NT2/D1 (cell line): ENCODE measurements at regions not wholly inside any gene's neighbourhood (a gene's known extent, or its start where the extent isn't known, plus 50 kb on each side); places are given as distances from the start of the nearest gene placed in this dataset.

Source experiments
- DNase-seq: peaks from one replicate; pipeline ENCODE4 v3.0.0-alpha.2; 2011; ENCODE audit warnings: low read depth, low spot score
- H3K27me3 ChIP-seq: 2 replicates; pipeline ENCODE4 v1.6.0; 2011; ENCODE audit warnings: mild to moderate bottlenecking; ENCODE audit not compliant: insufficient read length, insufficient read depth
- H3K36me3 ChIP-seq: 2 replicates; pipeline ENCODE4 v1.6.1; 2011; ENCODE audit warnings: mild to moderate bottlenecking, low read length, mixed read lengths; ENCODE audit not compliant: insufficient read depth, insufficient read length
- H3K4me1 ChIP-seq: 2 replicates; pipeline ENCODE4 v1.5.1; 2011; ENCODE audit not compliant: insufficient read depth, insufficient read length
- H3K4me3 ChIP-seq: 2 replicates; pipeline ENCODE4 v1.5.1; 2011; ENCODE audit warnings: low read depth; ENCODE audit not compliant: insufficient read length
- H3K9ac ChIP-seq: 2 replicates; pipeline ENCODE4 v1.6.0; 2011; ENCODE audit warnings: low read depth; ENCODE audit not compliant: insufficient read length
- H3K9me3 ChIP-seq: 2 replicates; pipeline ENCODE4 v1.5.1; 2011; ENCODE audit warnings: mild to moderate bottlenecking, low read length; ENCODE audit not compliant: insufficient read depth
- SUZ12 ChIP-seq: IDR thresholded peaks from 2 replicates; pipeline ENCODE4 v1.6.1; 2011; ENCODE audit not compliant: insufficient read length, insufficient read depth; ENCODE audit errors: extremely low read depth
- YY1 ChIP-seq: IDR thresholded peaks from 2 replicates; pipeline ENCODE4 v1.6.1; 2011; ENCODE audit not compliant: insufficient read length, insufficient read depth
- ZNF274 ChIP-seq: IDR thresholded peaks from 2 replicates; pipeline ENCODE4 v1.6.1; 2011; ENCODE audit warnings: mild to moderate bottlenecking, low read depth, low read length

DNA sequence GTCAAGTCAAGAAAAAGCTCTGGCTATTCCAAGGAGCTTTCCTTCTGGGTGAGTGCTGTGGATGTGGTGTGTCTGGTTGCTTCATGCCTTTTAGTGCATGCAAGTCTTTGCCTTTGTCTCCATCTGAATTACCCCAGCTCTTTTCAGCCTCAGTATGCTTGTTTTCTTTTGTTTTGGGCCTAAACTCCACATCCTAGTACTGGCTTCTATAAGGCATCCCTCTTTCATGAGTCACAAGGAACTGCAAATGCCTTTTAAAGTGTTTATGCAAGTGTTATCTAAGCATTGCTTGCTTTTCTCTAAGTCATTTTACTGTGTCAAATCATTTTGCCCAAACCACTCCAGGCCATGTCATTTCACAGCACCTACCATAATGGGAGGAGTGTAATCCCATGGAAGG lies 132.1 kb downstream of the PLCE1 start:
- H3K9ac ChIP-seq = no peak overlapping the region
- H3K9me3 ChIP-seq = no peaks in the 10 kb centered on the region
- H3K27me3 ChIP-seq = no peaks in the 10 kb centered on the region
- DNase-seq = no peak
- no peak overlapping the region for H3K4me3 ChIP-seq
- no peaks in the 10 kb centered on the region for H3K4me1 ChIP-seq
- TF ChIP-seq SUZ12 = no peak
- no peak for TF ChIP-seq ZNF274
- TF ChIP-seq YY1 = no peak
- H3K36me3 ChIP-seq = no peaks in the 10 kb centered on the region

DNA sequence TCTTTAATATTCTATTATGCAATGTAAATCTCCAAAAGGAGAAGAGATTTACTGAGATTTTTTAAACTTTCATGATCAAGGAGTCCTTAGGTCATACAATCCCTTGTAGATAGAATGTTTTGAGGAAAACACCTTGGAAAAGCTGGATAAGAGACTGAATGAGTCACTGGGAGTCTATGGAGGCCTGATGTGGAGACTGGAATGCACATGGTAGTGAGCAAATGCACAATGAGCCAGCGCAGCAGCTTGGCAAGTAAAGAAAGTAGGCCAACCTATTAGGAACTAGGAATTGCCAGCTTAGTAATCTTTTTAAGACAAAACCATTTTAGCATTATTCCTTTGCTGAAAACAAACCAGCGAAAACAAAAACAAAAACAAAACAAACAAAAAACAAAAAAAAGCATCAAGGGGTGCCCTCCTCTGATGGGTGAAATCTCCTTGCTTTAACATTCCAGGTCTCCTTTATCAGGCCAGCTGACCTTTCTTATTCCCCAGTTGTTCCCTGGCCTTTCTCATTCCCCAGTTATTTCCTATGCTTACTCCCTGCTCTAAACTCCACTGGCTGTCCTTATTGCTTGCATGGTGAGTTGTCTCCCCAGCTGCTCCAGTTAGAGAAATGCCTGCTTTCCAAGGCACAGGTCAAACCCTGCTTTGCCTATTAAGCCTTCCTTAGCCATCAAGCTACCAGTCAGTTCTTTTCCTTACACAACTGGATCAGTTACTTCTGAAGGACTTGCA lies 135.8 kb downstream of the PLCE1 start:
- TF ChIP-seq SUZ12 (no peak), YY1 (no peak), ZNF274 (no peak)
- H3K4me1 ChIP-seq = no peaks in the 10 kb centered on the region
- H3K36me3 ChIP-seq = no peaks in the 10 kb centered on the region
- H3K9me3 ChIP-seq = no peaks in the 10 kb centered on the region
- no peak for DNase-seq
- H3K9ac ChIP-seq = no peak overlapping the region
- H3K4me3 ChIP-seq = no peak overlapping the region
- no peaks in the 10 kb centered on the region for H3K27me3 ChIP-seq

DNA sequence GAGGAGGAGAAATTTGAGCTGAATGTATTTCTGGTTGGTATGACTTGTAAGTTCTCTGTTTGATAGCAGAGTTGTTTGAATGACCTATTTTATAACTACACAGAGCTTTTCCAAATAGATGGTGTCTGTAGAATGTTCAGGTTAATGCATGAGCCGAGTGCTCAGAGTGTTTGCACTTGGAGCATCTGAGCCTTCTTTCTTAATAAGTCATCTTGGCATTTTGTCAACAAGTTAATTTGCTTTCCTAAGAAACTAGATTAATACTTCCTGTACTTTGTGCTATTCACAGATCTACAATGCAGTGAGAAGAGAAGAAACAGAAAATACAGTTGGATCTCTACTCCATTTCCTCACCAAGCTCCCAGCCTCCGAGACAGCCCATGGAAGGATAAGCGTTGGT lies 138.2 kb downstream of the PLCE1 start:
- Histone ChIP-seq H3K36me3 (no peaks in the 10 kb centered on the region), H3K27me3 (no peaks in the 10 kb centered on the region), H3K9ac (no peak overlapping the region), H3K4me3 (no peak overlapping the region), H3K4me1 (no peaks in the 10 kb centered on the region), H3K9me3 (no peaks in the 10 kb centered on the region)
- TF ChIP-seq ZNF274 = no peak
- no peak for TF ChIP-seq SUZ12
- no peak for TF ChIP-seq YY1
- DNase-seq = no peak

DNA sequence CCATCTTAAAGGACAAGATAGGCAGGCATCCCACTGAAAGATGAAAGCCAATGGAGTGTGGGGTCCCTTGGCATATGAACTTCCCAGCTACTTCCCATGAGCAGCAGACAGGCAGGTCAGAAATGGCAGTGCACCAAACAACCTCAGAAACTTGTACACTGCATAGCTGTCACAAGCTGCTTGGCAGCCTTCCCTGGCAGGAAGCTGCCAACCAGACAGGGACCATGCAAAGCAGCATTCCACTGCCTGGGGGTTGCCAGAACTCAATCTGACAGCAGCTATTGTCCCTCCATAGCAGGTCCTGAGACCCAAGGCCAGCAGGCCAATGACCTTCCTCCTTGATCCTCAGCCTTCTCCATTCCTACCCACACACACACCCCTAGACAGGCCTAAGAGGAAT lies 139.5 kb downstream of the PLCE1 start:
- no peak overlapping the region for H3K9ac ChIP-seq
- H3K4me1 ChIP-seq = no peaks in the 10 kb centered on the region
- no peaks in the 10 kb centered on the region for H3K27me3 ChIP-seq
- TF ChIP-seq SUZ12 (no peak), ZNF274 (no peak), YY1 (no peak)
- H3K36me3 ChIP-seq = no peaks in the 10 kb centered on the region
- H3K9me3 ChIP-seq = no peaks in the 10 kb centered on the region
- no peak overlapping the region for H3K4me3 ChIP-seq
- no peak for DNase-seq

DNA sequence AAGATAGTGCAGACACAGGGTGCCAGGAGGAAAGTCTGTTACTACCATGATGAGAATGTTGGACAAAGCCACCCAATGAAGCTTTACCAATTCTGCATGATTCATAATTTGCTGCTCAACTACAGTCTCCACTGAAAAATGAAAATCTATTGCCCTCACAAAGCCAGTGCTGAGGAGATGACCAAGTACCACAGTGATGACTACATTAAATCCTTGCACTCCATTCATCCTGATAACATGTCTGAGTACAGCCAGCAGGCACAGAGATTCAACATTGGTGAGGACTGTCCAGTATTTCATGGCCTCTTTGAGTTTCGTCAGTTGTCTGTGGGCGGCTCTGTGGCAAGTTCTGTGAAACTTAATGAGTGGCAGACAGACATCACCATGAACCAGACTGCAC lies 144.0 kb downstream of the PLCE1 start:
- TF ChIP-seq YY1 (no peak), ZNF274 (no peak), SUZ12 (no peak)
- Histone ChIP-seq H3K4me1 (no peaks in the 10 kb centered on the region), H3K4me3 (no peak overlapping the region), H3K36me3 (no peaks in the 10 kb centered on the region), H3K9me3 (no peaks in the 10 kb centered on the region), H3K9ac (no peak overlapping the region), H3K27me3 (no peaks in the 10 kb centered on the region)
- no peak for DNase-seq

DNA sequence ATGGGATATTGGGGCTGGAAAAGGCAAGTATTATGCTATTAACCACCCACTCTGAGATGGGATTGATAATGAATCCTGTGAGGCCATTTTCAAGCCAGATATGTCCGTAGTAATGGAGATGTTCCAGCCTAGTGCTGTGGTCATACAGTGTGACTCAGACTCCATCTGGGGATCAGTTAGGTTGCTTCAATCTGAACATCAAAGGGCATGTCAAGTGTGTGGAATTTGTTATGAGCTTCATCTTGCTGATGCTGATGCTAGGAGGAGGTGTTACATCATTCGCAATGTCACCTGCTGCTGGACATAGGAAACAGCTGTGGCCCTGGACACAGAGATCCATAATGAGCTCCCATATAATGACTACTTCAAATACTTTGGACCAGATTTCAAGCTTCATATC lies 144.7 kb downstream of the PLCE1 start:
- H3K9me3 ChIP-seq = no peaks in the 10 kb centered on the region
- H3K4me3 ChIP-seq = no peak overlapping the region
- H3K27me3 ChIP-seq = no peaks in the 10 kb centered on the region
- no peaks in the 10 kb centered on the region for H3K4me1 ChIP-seq
- TF ChIP-seq SUZ12 (no peak), ZNF274 (no peak), YY1 (no peak)
- H3K36me3 ChIP-seq = no peaks in the 10 kb centered on the region
- no peak for DNase-seq
- no peak overlapping the region for H3K9ac ChIP-seq

DNA sequence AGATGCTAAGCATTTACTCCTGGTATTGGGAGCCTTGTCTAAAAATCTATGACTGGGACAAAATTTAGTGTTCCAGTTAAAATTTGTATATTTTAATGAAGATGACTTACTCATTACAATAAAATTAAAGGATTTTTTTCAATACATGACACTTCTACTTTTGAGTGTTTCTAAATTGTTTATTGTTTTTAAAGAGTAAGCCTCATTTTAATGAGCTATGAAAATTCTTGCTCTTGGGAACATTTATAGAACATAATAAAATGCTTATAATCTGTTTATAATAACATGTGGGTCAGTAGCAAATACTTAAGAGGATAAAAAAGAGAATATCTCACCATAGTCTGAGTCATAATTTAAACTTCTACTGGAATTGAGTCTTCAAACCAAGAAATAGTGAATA lies 149.5 kb downstream of the PLCE1 start:
- DNase-seq = no peak
- no peaks in the 10 kb centered on the region for H3K4me1 ChIP-seq

DNA sequence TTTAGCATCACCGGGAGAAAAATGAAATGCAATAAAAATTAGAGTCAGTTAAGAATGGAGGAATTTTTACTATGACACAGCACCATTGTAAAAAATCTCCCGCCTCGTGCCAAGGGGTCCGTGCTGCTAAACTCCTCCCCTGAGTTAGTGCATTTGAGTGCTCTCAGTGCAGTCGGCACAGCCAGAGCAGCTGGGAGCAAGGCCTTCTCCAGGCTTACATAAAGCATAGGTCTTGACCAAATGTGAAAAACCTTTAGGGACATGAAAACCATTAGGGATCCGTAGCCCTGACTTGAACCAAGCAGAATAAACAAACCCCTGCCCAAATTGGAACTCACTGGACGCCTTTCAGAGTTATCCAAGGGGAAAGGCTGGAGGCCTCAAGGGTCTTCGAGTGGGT lies 152.6 kb downstream of the PLCE1 start:
- no peaks in the 10 kb centered on the region for H3K36me3 ChIP-seq
- DNase-seq = no peak
- H3K4me1 ChIP-seq = no peaks in the 10 kb centered on the region
- TF ChIP-seq YY1 = no peak
- no peak for TF ChIP-seq ZNF274
- TF ChIP-seq SUZ12 = no peak
- no peaks in the 10 kb centered on the region for H3K27me3 ChIP-seq
- no peak overlapping the region for H3K9ac ChIP-seq
- no peaks in the 10 kb centered on the region for H3K9me3 ChIP-seq
- H3K4me3 ChIP-seq = no peak overlapping the region

More for the DNA sequence above, 149.5 kb downstream of the PLCE1 start:
- no peak overlapping the region for H3K4me3 ChIP-seq
- no peak for TF ChIP-seq ZNF274
- no peak for TF ChIP-seq SUZ12
- no peak for TF ChIP-seq YY1
- no peak overlapping the region for H3K9ac ChIP-seq
- no peaks in the 10 kb centered on the region for H3K36me3 ChIP-seq
- H3K27me3 ChIP-seq = no peaks in the 10 kb centered on the region
- H3K9me3 ChIP-seq = no peaks in the 10 kb centered on the region
